ENCODE measurements at regions not wholly inside any gene's neighbourhood (a gene's known extent, or its start where the extent isn't known, plus 50 kb on each side); places are given as distances from the start of the nearest gene placed in this dataset.

- DNase-seq: no peak
Observed at GRCh38 chr2:155111070-155111469, 412.6 kb downstream of the KCNJ3 start.

DNA sequence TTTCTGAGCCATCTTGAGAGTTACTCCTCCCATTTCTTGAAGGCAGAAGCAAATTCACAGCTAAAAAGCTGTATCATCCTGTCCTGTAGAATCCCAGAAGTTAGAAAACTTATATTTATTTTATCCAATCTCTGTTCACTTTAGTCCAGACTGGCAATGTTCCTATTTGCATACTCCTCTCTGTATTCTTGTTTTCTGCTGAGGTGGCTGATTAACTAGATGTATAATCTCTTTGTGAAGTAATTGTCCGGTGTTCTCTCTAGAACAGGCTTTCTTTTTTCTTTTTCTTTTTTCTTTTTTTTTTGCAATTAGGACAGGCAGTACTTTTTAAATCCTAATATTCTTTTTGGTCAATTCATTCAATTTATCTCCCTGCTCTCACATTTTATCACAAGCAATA lies 411.0 kb downstream of the KCNJ3 start:
- no peak for DNase-seq

DNA sequence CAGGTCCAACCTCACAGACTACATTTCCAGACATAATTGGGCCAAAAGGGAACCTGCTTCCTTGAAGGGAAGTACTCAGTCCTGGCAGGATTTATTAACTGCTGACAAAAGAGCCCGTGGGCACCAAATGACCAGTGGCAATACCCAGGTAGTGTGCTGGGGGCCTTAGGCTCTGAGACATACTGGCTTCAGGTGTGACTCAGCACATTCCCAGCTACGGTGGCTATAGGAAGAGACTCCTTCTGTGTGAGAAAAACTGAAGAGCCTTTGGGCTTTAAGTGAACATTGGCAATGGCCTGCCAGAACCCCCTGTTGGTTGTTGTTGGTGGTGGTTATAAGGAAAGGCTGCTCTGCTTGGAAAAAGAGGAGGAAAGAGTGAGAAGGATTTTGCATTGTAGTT lies 401.8 kb downstream of the KCNJ3 start:
- no peak for DNase-seq

GRCh38 chr2:155099784-155100183 lies 401.3 kb downstream of the KCNJ3 start:
- no peak for DNase-seq

- DNase-seq: no peak
Observed at GRCh38 chr2:155095613-155096012, 397.1 kb downstream of the KCNJ3 start.

GRCh38 chr2:155080373-155080772 lies 381.9 kb downstream of the KCNJ3 start:
- no peak for DNase-seq

DNA sequence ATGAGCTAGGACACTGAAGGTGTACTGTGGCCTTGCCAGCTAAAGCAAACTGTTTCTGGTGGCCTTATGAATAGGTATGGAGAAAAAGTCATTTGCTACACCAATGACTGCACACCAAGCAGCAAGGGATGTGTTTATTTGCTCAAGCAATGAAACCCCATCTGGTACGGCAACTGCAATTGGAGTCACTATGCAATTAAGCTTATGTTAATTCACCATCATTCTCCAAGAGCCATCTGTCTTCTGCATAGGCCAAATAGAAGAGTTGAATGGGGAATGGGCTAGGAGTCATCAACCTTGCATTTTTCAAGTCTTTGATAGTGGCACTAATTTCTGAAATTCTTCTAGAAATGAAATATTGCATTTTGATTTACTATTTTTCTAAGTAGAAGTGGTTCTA lies 372.0 kb downstream of the KCNJ3 start:
- peak in 2 of 3 experiments; percentile 13 to 53 for DNase-seq

- DNase-seq: no peak
Observed at GRCh38 chr2:155062922-155063258, 364.4 kb downstream of the KCNJ3 start.

- no peak for DNase-seq
Observed at GRCh38 chr2:155062250-155062921, 363.9 kb downstream of the KCNJ3 start.

DNA sequence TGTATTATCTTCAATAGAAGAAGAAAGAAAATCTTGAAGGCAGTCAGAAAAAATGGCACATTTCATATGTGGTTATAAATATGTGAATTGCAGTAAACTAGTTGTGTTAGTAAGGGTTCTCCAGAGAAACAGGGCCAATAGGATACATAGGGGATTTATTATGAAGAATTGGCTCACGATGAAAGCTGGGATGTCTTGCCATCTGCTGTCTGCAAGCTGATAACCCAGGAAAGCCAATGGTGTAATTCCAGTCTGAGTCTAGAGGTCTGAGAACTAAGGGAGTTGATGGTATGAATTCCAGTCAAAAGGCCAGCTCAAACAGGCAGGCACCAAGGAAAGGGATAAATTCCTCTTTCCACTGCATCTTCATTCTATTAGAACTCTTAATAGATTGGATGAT lies 362.4 kb downstream of the KCNJ3 start:
- DNase-seq: no peak

- no peak for DNase-seq
Observed at GRCh38 chr2:155054712-155055111, 356.2 kb downstream of the KCNJ3 start.

DNA sequence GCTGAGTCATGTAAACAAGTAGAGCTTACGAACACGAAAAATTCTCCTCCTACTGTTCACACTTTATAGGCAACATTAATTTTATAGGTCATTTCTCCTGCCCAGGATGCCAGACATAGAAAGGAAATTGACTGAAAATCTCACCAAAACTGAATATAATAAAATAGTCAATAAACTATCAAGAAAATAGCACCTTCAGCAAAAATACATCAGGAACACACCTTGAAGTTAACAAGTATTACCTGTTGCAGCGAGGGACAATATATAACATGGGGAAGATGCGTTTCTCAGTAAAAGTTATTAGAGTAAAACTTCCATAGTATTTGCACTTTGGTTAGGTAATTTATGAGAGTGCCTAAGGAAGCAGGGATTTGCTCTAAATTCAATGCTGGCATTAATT lies 344.6 kb downstream of the KCNJ3 start:
- no peak for DNase-seq

- no peak for DNase-seq
Observed at GRCh38 chr2:155035308-155035707, 336.8 kb downstream of the KCNJ3 start.

DNA sequence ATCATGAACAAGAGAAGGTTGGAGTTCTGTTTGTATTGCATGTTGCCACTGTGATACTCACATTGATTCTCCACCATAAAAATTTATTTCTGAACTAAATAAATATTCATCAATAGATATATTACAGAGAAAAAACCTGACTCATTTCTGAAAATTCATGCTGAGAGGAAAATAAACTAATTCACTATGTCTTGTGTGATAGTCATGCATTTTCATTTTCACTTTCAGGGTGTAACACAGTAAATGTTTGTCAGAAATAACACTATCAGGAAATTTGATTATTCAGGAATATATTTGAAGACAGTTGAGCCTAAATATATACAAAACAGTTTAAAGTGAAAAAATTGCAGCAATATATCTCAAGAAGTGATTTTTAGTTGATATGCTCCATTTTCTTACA lies 335.2 kb downstream of the KCNJ3 start:
- DNase-seq: no peak

GRCh38 chr2:155030296-155030695 lies 331.8 kb downstream of the KCNJ3 start:
- DNase-seq: no peak

GRCh38 chr2:155026651-155027174 lies 328.2 kb downstream of the KCNJ3 start:
- DNase-seq: no peak

- DNase-seq: no peak
Observed at GRCh38 chr2:155023674-155024073, 325.2 kb downstream of the KCNJ3 start.

DNA sequence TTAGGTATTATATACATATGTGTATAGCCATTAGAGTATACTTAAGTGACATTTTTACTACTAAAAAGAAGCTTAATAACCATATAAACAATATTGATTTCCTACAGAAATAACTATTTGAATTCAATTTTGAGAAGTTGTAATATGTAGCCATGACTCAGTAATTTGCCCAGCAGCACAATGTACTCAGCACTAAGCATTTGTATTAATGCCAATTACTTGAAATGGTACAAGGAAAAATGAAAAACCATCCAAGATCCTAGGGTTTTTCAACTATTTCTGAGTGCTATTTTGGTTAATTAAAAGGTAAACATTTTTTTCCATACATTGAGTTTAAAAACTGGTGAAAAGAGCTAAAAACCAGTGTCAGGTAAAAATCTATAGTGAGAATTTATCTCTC lies 324.0 kb downstream of the KCNJ3 start:
- DNase-seq: peak in 1 of 3 experiments; percentile 21

- DNase-seq: no peak
Observed at GRCh38 chr2:155021618-155022017, 323.1 kb downstream of the KCNJ3 start.

GRCh38 chr2:155020246-155020645 lies 321.8 kb downstream of the KCNJ3 start:
- DNase-seq: no peak

DNA sequence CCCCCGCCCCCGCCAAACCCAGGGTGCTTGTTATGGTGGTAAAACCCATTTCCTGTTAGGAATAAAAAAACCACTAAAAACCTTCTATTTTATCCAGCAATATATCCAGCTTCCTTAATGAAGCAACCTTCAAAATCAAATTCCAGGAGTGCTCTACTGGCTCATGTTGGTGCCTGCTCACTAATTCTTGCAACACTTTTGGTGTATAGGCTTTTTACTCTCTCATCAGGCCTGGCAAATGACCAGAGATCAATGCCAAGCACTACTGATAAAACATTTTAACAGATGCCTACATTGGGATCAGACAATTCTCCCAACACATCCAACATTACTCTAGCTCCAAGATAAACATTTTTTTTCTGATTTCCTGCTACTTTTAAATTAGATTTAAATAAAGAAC lies 312.4 kb downstream of the KCNJ3 start:
- no peak for DNase-seq

DNA sequence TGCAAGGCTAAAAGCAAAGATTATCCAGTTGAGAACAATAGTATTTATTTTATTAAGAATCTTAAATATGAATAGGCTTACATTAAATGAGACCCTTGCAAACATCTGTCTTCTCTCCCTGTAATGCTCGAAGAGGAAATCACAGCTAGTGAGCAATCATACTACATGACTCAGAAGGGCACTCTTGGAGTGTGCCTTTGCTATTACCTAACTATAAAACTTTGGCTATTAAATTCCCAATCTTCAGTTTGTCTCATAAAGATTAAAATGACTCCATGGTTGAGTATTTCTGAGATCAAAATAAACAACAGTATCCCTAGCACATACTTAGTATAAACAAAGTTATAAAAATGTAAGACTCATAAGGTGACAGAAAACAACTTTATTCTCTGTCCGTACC lies 296.9 kb downstream of the KCNJ3 start:
- DNase-seq: no peak

GRCh38 chr2:154992826-154993225 lies 294.3 kb downstream of the KCNJ3 start:
- DNase-seq: no peak

GRCh38 chr2:154978710-154979109 lies 280.2 kb downstream of the KCNJ3 start:
- DNase-seq: no peak

DNA sequence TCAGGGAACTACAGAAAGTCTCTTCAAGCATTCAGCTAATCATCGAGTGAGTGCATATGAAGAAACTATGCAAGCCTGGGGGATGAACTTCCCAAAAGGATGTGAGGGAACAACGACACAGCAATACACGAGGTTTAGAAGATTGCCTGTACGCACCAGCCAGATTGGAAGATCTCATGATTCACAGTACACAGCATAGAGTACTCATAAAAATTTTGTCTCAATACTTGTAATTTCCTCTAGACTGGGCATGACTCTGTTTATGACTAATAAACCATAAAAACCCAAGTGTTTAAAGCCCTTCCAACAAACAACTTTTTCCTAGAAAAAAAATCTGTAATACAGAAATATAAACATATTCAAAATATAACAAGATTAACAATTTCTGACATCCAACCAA lies 279.7 kb downstream of the KCNJ3 start:
- no peak for DNase-seq

Data from NCI-H1417 (cell line).